GM10266 (cell line): ENCODE measurements at regions not wholly inside any gene's neighbourhood (a gene's known extent, or its start where the extent isn't known, plus 50 kb on each side); places are given as distances from the start of the nearest gene placed in this dataset.

Experiments used
- DNase-seq: peaks from one replicate; pipeline ENCODE4 v3.0.0; 2012; ENCODE audit errors: extremely low spot score
- CTCF ChIP-seq: IDR thresholded peaks from 2 replicates; pipeline ENCODE4 v1.5.1; 2012; ENCODE audit warnings: mild to moderate bottlenecking, low read depth; ENCODE audit not compliant: control insufficient read depth, insufficient read depth; ENCODE audit errors: missing control alignments

- TF ChIP-seq CTCF, result no peak
- no peak for DNase-seq
These were observed 1348.0 kb upstream of the PRR20A start for GRCh38 chr13:55792544-55793193.

GRCh38 chr13:55815458-55816033, 1325.2 kb upstream of the PRR20A start:
- DNase-seq, result no peak
- no peak for TF ChIP-seq CTCF

GRCh38 chr13:55816976-55817601, 1323.6 kb upstream of the PRR20A start:
- no peak for TF ChIP-seq CTCF
- DNase-seq, result no peak

- no peak for DNase-seq
- no peak for TF ChIP-seq CTCF
These were observed 1319.9 kb upstream of the PRR20A start for GRCh38 chr13:55820817-55821216.

- no peak for TF ChIP-seq CTCF
- no peak for DNase-seq
These were observed 1271.1 kb upstream of the PRR20A start for GRCh38 chr13:55869648-55870047.

- TF ChIP-seq CTCF, result no peak
These were observed 1253.2 kb upstream of the PRR20A start for GRCh38 chr13:55887561-55887960.

GRCh38 chr13:55893540-55893939, 1247.2 kb upstream of the PRR20A start:
- no peak for TF ChIP-seq CTCF
- DNase-seq, result no peak

More at GRCh38 chr13:55887561-55887960, 1253.2 kb upstream of the PRR20A start:
- DNase-seq, result no peak
